DOHH2 (cell line): ENCODE measurements at regions not wholly inside any gene's neighbourhood (a gene's known extent, or its start where the extent isn't known, plus 50 kb on each side); places are given as distances from the start of the nearest gene placed in this dataset.

Source experiments
- CTCF ChIP-seq: fragments of 200-600 bp; sonication (generic); IDR thresholded peaks from one replicate; pipeline ENCODE4 v1.5.1; 2014; ENCODE audit warnings: antibody characterized with exemption, mild to moderate bottlenecking, low read depth, low read length; ENCODE audit not compliant: poor library complexity, severe bottlenecking
- EZH2phosphoT487 ChIP-seq: fragments of 200-600 bp; sonication (generic); IDR thresholded peaks from 2 replicates; pipeline ENCODE4 v1.6.1; 2017; ENCODE audit warnings: borderline replicate concordance, mild to moderate bottlenecking, antibody characterized with exemption, low read length, moderate library complexity, mixed read lengths

DNA sequence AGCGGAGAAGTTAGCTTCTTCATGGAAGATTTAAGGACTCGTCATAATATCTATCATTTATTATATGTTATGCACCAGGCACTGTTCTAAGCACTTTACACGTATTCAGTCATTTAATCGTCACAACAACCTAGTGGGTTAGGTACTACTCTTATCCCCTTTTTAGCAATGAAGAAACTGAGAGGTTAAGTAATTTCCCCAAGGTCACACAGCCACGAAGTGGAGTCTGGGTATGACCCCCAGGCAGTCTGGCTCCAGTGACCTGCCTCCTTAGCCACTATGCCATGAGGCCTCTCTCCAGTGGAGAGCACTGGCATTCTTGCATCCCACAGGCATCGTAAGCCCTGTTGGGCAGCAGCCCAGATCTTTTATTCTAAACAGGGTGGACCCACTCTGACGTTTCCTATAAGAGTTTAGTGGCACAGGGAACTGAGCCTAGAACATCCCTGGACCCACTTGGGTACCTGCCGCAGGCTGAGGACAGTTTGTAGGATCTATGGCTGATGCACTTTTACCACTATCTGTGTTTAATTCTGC, 123.0 kb downstream of the NAV1 start:
- TF ChIP-seq CTCF = no peak
- TF ChIP-seq EZH2phosphoT487 = no peak
